AG08396 (cell line): ENCODE measurements at regions not wholly inside any gene's neighbourhood (a gene's known extent, or its start where the extent isn't known, plus 50 kb on each side); places are given as distances from the start of the nearest gene placed in this dataset.

Experiments used
- DNase-seq: peaks from one replicate; pipeline ENCODE4 v3.0.0; 2012; ENCODE audit warnings: low spot score, mixed read lengths

- DNase-seq = no peak
Observed at GRCh38 chr14:66069830-66070541, 416.2 kb upstream of the CCDC196 start.

DNA sequence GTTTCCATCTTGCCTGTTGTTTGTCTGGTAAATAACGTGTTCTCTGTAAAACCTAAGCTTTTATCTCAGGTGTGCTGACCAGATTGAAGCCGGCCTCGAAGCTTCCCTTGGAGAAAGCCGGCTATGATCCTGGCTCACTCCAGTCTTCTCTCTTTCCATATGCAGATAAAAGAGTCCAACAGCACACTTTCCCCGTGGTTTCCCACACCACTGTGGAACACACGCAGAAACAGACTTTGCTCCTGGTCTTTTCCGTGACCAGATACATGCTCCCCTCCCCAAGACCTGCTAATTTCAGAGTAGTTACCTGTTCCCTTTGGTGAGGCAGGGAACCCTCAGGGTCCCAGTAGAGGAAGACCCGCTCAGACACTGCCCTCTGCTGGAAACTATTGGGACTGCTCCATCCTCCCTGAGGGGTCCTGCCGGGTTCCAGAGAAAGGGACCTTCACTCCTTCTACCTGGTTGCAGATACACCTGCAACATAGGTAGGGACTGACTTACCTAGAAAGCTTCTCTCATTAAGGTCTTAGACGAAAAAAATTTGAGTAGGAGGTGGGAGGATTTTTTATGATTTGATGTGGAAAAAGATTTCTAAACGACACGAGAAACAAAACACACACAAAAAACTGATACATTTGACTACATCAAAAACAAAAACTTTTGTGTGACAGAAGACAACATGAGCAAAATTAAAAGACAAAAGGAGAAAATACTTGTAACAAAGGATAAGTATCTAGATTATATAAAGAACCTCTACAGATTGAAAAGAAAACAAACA lies 415.4 kb upstream of the CCDC196 start:
- peak; percentile 28 for DNase-seq

- DNase-seq = no peak
Observed at GRCh38 chr14:66072190-66073084, 413.7 kb upstream of the CCDC196 start.

DNA sequence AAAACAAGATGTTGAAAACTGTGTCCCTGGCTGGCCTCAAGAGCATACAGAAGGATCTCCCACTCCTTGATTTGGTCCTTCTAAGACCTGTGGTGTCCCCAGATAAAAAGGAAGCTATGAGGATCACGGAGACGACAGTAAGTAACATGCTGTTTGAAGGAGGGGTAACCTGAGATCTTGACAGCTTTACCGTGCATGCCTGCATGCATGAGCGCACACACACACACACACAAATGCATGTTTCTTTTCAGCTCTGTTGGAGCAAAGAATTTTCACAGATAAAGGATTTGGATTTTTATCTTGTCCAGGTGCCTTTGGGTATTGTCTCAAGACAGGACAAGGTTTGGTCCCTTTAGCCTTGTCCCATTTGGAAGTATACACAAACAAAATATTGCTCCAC lies 411.6 kb upstream of the CCDC196 start:
- DNase-seq = no peak

DNA sequence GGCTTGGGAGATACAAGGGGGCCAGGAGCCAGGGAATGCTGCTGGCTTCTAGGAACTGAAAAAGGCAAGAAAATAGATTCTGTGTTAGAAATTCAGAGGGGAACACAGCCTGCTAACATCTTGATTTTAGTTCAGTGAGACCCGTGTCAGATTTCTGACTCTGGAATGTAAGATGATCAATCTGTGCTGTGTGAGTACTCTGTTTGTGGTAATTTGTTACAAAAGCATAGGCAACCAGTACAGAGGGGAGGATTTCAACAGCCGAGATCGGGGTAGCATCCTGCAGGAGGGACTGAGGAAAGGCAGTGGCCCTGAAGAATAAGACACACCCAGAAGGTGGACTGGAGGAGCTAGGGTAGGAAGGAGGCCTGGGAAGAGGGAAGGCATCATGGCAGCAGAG lies 410.0 kb upstream of the CCDC196 start:
- DNase-seq = no peak

DNA sequence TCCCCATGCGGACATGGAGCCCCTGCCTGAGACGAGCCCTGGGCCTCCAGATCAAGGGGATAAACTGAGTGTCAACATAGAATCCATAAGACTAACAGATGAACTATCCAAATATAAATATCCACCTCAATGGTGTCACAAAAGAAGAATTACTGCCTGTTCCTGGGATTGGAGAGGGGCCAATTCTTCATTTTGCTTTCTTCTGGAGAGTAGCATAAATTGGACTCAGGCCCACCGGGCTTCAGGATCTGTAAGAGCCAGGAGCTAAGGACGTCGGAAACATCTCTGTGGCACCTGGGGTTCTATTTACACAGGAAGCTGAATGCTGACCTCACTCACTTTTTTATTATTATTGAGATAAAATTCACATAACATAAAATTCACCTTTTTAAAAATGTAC lies 408.2 kb upstream of the CCDC196 start:
- no peak for DNase-seq

- no peak for DNase-seq
Observed at GRCh38 chr14:66081594-66082376, 404.4 kb upstream of the CCDC196 start.

GRCh38 chr14:66085224-66085623 lies 400.9 kb upstream of the CCDC196 start:
- DNase-seq = no peak

DNA sequence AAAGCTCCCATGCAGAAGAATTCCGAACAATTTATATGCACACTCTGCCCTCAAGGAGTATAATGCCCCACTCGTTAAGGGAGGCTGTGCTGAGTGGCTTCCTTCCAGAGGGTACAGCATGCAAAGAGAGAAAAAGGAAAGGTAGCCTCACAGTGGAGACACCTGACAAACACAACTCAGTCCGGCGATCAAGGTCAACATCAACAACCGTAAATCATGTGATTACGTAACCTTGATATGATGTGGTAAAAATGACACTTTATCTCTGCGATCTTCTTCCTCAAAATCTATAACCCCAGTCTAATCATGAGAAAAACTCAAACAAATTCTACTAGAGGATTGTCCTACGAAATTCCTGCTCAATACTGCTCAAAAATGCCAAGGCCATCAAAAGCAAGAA lies 400.5 kb upstream of the CCDC196 start:
- DNase-seq = no peak

- no peak for DNase-seq
Observed at GRCh38 chr14:66087231-66087630, 398.9 kb upstream of the CCDC196 start.

GRCh38 chr14:66088656-66089055 lies 397.5 kb upstream of the CCDC196 start:
- DNase-seq = no peak

DNA sequence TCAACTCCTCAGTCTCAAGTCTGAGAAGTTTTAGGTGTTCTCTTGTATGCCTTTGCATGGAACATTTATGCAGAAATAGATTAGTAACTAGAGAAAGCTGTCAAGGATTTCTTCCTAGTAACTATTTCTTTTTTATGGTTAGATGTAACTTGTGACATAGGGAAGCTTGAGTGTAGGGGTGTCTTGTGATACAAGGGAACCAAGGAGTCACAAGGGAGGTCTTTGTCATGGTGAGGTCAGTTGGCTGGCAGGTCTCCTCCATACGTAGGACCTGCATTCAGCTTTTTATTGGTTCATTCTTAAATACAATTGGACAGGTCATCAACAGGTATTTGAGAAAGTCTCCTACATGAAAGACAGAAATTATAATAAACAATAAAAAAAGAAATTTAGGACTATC lies 394.0 kb upstream of the CCDC196 start:
- DNase-seq = no peak

DNA sequence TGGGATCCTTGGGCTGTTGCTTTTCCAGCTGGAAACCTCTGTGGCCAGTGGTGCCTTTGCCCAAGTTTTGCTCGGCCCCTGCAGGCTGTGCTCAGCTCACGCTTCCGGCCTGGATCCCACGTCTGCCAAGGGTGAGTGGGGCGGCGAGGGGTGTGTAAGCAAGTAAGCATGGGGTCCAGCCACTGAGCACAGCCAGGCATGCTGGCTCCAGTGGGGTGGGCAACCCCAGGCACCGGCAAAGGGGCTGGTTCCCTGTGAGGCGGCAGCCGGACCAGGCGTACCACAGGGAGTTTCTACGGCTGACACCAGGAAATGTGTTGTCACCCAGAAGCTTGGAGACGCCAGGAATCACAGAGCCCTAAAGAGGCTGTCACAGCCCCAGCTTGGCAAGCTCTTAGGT lies 393.4 kb upstream of the CCDC196 start:
- no peak for DNase-seq

DNA sequence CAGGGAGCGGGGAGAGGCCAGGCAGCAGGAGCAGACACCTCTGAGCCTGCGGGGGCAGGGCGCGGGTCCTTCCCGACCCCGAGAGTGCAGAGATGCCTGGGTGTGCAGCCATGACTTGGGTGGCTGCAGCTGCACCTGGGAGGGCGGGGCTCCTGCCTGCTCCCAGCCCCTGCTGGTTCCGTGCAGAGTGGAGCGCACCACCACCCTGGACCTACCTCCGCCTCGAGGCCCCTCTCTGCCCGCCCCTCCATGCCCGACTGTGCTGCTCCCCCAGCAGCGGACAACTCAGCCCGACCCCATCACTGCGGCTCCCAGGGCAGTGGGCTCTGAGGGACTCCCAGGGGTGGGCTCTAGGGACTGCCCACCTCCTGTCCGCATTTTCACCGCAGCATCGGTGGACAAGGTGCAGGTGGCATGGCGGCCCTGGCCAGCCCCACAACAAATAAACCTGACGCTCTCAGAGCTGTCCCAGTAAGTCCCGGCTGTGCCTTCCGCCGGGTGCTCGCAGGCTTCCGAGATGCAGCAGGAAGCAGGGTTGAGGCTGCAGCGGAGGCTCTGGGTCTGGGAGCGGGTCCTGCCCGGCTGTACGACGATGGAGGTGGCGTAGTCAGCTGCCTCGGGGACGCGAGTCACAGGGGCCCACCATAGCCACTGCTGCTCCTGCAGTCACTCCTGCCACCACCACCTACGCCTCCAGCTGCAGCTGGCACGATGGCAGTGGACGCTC lies 392.0 kb upstream of the CCDC196 start:
- DNase-seq = no peak

DNA sequence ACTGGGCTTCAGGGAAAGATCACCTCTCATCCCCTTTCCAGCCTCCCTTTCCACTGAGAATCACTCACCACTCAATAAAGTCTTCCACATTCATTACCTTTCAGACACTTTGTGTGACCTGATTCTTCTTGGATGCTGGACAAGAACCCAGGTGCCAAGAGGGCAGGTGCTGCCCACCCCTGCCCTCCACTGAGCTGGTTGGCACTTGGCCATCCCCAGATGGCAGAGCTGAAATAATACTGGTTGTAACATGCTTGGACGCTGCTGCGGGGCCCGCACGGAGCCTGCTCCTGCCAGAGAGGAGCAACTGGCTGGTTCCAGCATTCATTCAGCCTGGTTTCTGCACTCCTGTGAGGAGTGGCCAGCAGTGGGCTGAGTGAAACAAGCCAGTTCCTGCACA lies 386.7 kb upstream of the CCDC196 start:
- no peak for DNase-seq

- no peak for DNase-seq
Observed at GRCh38 chr14:66099931-66100330, 386.2 kb upstream of the CCDC196 start.

GRCh38 chr14:66101662-66102061 lies 384.5 kb upstream of the CCDC196 start:
- no peak for DNase-seq

GRCh38 chr14:66104486-66104885 lies 381.7 kb upstream of the CCDC196 start:
- no peak for DNase-seq

- DNase-seq = no peak
Observed at GRCh38 chr14:66105815-66106214, 380.4 kb upstream of the CCDC196 start.

GRCh38 chr14:66109426-66109825 lies 376.7 kb upstream of the CCDC196 start:
- no peak for DNase-seq

DNA sequence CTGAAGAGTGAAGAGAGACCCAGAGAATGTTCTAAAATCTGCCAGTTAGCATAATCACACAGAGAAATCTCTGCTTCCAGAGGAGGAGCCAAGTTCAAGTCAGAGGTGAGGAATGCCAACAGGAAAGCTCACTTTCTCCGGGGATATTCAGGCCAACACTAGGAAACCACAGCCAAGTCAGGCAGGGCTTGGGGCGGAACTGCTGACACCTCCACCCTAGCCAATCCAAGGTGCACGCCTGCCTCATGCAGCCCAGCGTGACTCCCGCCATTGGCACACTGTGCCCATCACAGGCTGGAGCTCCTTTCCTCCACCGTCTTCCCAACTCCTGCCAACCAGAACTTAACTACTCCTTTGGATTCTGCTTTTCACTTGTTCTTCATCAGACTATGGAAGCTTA lies 374.3 kb upstream of the CCDC196 start:
- no peak for DNase-seq
